Left ventricle myocardium superior (tissue), 1 donor: ENCODE measurements at regions not wholly inside any gene's neighbourhood (a gene's known extent, or its start where the extent isn't known, plus 50 kb on each side); places are given as distances from the start of the nearest gene placed in this dataset. TPM values are rescaled to one million over a fixed set of nuclear protein-coding genes. Genes with fewer than 3 reads are reported as not detected.

Source experiments
- ATAC-seq: fragments of 200-7000 bp; cut with Tn5 transposase; one replicate; pipeline ENCODE4 v1.9.1; 2020; ENCODE audit warnings: mild to moderate bottlenecking, moderate library complexity
- DNase-seq: peaks from one replicate; pipeline ENCODE4 v3.0.0-alpha.2; 2020
- intact Hi-C: fragments of 100-400 bp; cut with micrococcal nuclease; formaldehyde crosslinking; loops from one replicate; pipeline ENCODE4 v1.11.0; 2022
- microRNA-seq: library from miRNA; unstranded; fragments of <30 nt; microRNA quantifications from one replicate; pipeline ENCODE4 v1.2.0, GENCODE V29; 2020; ENCODE audit warnings: borderline number of aligned reads
- donor health status: DM: no; HTN: yes; CAD: no; lungs with severe emphysema.

DNA sequence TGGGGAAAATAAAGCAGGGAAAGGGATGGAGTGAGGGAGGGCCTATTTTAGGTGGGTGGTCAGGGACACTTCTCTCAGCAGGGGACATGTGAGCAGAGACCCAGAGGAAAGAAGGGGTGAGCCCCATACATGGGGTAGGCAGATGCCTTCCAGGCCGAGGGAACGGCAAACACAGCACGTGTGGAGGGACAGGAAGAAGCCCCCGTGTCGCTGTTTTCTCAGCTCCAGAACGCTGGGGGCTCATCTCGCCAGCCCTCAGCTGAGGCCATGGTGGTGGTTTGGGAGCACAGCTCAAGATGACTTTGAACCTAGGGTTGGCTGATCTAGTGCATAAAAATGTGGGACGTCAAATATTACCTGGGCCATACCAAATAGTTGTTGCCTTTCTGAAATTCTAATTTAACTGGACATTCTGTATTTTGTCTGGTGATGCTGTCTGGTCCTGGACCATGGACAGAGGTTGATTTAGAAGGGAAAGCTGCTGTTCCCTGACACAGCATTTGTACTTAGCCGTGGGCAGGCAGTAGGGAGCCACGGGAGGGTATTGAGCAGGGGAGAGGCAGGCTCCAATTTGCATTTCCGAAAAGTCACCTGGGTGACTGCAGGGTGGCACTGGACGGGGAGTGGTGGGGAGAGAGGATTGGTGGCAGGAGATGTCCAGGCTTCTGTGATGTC, 53.1 kb upstream of the RUNX3 start:
- intact Hi-C loops: no loop called here
- no peak for DNase-seq
- no peak for ATAC-seq

- DNase-seq: no peak
- intact Hi-C loops: no loop called here
- ATAC-seq: no peak
These were observed 51.5 kb upstream of the RUNX3 start for GRCh38 chr1:24981631-24982005.

- intact Hi-C loops: no loop called here
- no peak for DNase-seq
These were observed 51.0 kb upstream of the RUNX3 start for GRCh38 chr1:24980836-24981630.

More at GRCh38 chr1:24980836-24981630, 51.0 kb upstream of the RUNX3 start:
- no peak for ATAC-seq

Small RNAs in the stretch of these regions (microRNA-seq; reads per million reads assigned to microRNA genes)
- not detected for gene MIR4425
